Omental fat pad (tissue), 3 donors: ENCODE measurements at regions not wholly inside any gene's neighbourhood (a gene's known extent, or its start where the extent isn't known, plus 50 kb on each side); places are given as distances from the start of the nearest gene placed in this dataset.

Source experiments
- ATAC-seq: fragments of 150-250 bp; one replicate; pipeline ENCODE4 v1.9.1; 2016; ENCODE audit warnings: mild to moderate bottlenecking, moderate library complexity; ENCODE audit not compliant: low FRiP score
- DNase-seq: peaks from one replicate; pipeline ENCODE4 v3.0.0-alpha.2; 2019; ENCODE audit warnings: low spot score
- TF ChIP-seq, protein P1 (sequence below), 3 donors: fragments of 450-650 bp; IDR thresholded peaks; one replicate each; pipeline ENCODE4 v1.5.1; 2016 to 2017; ENCODE audit warnings: antibody characterized with exemption in 3 of 3, mild to moderate bottlenecking in 3 of 3, moderate library complexity in 2 of 3

DNA sequence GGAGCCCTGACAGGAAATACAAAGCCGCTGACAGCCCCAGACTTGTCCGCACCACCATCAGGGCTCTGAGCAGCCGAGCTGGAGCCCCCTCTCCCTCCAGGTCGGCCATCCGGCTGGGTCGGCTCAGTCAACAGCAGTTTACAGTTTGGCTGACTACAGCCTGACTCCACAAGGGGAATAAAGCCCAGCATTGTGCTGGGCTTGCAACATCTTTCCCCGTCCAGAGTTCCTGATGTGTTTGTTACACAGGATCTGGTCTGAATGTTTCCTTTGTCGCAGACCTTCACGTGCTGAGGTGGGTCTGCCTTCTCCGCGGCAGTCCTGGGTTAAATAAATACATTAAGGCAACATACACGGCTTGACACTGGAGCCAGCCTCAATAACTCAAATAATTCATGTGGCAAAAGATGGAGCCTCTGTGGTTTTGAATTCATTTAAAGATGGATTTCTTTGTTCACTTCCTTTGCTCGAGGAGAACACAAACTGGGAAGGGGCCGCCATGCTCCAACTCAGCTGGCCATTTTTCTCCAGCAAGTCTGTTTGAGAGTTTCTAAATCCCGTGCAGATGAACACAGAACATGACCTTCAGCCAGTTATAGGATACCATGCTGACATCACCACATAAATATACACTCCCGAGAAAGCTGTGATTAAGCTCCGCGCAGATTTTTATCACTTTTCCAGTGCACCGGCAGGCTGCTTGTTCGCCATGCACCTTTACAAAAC lies 192.1 kb downstream of the WDR11 start:
- no peak for ATAC-seq

DNA sequence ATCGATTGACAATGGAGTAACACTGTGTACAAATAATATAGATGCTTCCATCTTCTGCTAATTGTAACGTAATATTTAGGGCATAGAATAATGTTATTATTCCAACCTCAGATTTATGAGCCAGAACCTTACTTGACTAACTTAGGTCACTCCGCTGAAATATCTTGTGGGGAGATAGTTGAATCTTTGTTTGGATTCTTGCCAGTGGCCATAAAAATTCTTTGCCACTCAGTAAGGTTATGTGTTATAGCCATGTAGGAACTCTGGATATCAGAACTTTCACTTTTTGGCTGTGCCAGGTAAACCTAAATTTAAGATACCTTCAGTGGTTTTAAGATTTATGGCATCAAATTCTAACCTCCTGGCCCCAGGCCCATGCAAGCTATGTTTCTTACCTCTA lies 197.6 kb downstream of the WDR11 start:
- ATAC-seq (no peak), DNase-seq (no peak)
- TF ChIP-seq, protein P1, sequence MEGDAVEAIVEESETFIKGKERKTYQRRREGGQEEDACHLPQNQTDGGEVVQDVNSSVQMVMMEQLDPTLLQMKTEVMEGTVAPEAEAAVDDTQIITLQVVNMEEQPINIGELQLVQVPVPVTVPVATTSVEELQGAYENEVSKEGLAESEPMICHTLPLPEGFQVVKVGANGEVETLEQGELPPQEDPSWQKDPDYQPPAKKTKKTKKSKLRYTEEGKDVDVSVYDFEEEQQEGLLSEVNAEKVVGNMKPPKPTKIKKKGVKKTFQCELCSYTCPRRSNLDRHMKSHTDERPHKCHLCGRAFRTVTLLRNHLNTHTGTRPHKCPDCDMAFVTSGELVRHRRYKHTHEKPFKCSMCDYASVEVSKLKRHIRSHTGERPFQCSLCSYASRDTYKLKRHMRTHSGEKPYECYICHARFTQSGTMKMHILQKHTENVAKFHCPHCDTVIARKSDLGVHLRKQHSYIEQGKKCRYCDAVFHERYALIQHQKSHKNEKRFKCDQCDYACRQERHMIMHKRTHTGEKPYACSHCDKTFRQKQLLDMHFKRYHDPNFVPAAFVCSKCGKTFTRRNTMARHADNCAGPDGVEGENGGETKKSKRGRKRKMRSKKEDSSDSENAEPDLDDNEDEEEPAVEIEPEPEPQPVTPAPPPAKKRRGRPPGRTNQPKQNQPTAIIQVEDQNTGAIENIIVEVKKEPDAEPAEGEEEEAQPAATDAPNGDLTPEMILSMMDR (IDR thresholded peaks at IDR 0.05): no peak

More for the DNA sequence above, 192.1 kb downstream of the WDR11 start:
- no peak for DNase-seq
- TF ChIP-seq, protein P1 (IDR thresholded peaks at IDR 0.05): no peak

GRCh38 chr10:121049489-121049888 lies 198.3 kb downstream of the WDR11 start:
- ATAC-seq: no peak
- TF ChIP-seq, protein P1 (IDR thresholded peaks at IDR 0.05): no peak

GRCh38 chr10:121049923-121050322 lies 198.8 kb downstream of the WDR11 start:
- TF ChIP-seq, protein P1 (IDR thresholded peaks at IDR 0.05): no peak
- no peak for ATAC-seq
- DNase-seq: no peak

More at GRCh38 chr10:121049489-121049888, 198.3 kb downstream of the WDR11 start:
- DNase-seq: no peak

- DNase-seq (no peak), ATAC-seq (no peak)
- TF ChIP-seq, protein P1 (IDR thresholded peaks at IDR 0.05): no peak
Observed at GRCh38 chr10:121051171-121051570, 200.0 kb downstream of the WDR11 start.

DNA sequence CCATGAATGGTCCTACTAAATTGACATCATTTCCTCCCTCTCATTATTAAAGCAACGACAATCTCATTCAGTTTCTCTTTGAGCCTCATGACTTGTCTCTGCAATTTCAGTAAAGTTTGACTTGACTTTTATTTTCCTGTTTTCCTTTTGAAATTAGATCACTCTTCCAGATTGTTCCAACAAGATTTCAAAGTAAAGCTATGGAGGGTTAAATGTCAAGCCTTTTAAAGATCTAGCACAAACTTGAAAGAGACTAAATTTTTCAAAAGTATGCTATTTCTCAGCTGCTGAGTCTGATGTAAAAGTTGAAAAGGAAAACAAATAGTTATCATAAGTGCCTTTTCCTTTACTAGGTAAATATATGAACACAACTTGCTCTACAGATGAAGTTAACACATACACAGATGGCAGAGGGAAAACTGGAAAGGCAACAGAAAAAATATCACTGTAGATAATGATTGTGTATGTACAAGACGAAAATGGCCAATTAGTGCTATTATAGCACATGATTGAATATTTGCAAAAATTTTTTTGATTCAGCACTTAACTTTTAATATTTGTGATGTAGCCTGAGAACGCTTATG lies 200.6 kb downstream of the WDR11 start:
- ATAC-seq (no peak), DNase-seq (no peak)
- TF ChIP-seq, protein P1 (IDR thresholded peaks at IDR 0.05): no peak

DNA sequence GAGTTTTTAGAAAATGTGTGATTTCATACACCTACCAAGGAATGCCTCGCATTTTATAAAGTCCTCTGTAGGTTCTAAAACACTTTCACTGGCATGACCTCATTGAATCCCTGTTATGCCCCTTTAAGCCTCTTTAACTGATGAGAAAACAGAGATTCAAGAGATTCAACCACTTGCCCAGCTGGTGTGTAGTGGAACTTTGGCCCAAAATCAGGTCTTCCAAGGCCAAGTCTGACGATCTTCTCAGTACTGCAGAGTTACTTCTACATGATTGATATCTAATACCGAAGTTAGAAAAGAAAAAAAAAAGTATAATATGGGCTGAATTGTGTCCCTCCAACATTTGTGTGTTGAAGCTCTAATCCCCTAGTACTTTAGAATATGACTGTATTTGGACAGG lies 202.0 kb downstream of the WDR11 start:
- DNase-seq (no peak), ATAC-seq (no peak)
- TF ChIP-seq, protein P1 (IDR thresholded peaks at IDR 0.05): no peak
